Activated naive CD8-positive, alpha-beta T cell treated with anti-CD3 and anti-CD28 coated beads, Interleukin-2, amount 10 ng/mL, durations not matched to agents 7 days and 5 days (primary cell): ENCODE measurements at regions not wholly inside any gene's neighbourhood (a gene's known extent, or its start where the extent isn't known, plus 50 kb on each side); places are given as distances from the start of the nearest gene placed in this dataset.

ENCODE experiments used
- ATAC-seq: fragments of 150-1000 bp; cut with Tn5 transposase; one replicate; pipeline ENCODE4 v1.10.0; 2021; ENCODE audit warnings: low read depth, moderate library complexity
- POLR2A ChIA-PET: fragments of 350-600 bp; sonication (Branson Sonifier 250); formaldehyde crosslinking; loops from one replicate; lab custom pipeline; 2021; ENCODE audit warnings: antibody characterized with exemption; lab: Charles Lee
- DNase-seq: peaks from one replicate; pipeline ENCODE4 v3.0.0; 2021
- H3K27ac Mint-ChIP-seq: one replicate; pipeline ENCODE4 v1.8.0; 2022; ENCODE audit warnings: mild to moderate bottlenecking, mixed read lengths
- H3K27me3 Mint-ChIP-seq: one replicate; pipeline ENCODE4 v1.8.0; 2022; ENCODE audit warnings: mild to moderate bottlenecking, moderate library complexity, mixed read lengths
- H3K36me3 Mint-ChIP-seq: one replicate; pipeline ENCODE4 v1.8.0; 2021; ENCODE audit warnings: mild to moderate bottlenecking, mixed read lengths
- H3K4me1 Mint-ChIP-seq: one replicate; pipeline ENCODE4 v1.8.0; 2021; ENCODE audit warnings: mixed read lengths
- H3K4me3 Mint-ChIP-seq: one replicate; pipeline ENCODE4 v1.8.0; 2022; ENCODE audit warnings: mild to moderate bottlenecking, moderate library complexity, mixed read lengths
- H3K9me3 Mint-ChIP-seq: one replicate; pipeline ENCODE4 v1.8.0; 2021; ENCODE audit warnings: mixed read lengths

DNA sequence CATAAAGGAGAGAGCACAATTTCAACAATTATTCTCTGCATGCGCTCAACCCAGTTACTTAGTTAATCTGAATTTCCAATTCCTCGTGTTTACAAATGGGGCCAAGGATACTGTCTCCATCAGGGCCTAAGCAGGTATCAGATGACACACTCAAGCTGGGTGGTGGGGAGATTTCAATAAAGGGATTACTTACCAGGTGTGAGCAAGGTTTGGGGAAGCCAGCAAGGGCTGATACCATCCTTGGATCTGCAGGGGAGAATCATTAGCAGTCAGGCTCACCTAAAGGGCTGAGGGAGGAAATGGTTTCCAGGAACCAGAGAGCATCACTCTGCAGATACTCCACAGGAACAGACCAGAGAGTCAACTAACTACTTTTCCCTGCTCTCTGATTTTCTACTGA lies 487.1 kb downstream of the NTRK2 start:
- ATAC-seq (no peak), DNase-seq (no peak)
- Mint-ChIP-seq H3K4me3 (no peak overlapping the region), H3K27ac (no peak overlapping the region), H3K4me1 (no peaks in the 10 kb centered on the region), H3K9me3 (no peaks in the 10 kb centered on the region), H3K27me3 (no peaks in the 10 kb centered on the region), H3K36me3 (no peaks in the 10 kb centered on the region)
- POLR2A ChIA-PET = no interaction called here

DNA sequence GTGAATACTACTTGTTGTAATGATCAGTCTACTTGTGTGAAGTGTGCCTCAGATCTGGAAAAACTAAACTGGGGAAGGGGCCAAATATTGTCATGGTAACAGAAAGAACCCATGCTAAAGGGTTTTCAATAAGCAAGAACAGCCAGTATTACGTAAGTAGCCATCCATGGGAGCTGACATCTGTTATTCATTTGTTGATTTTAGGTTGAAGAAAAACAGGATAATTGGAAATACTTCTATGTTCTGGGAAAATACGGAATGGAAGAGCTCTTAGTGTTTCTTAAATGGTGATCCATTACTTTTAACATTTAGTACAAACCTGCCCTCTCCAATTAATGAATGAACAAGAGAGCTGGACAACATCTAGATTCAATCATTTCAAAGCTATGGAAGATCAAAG lies 485.8 kb downstream of the NTRK2 start:
- POLR2A ChIA-PET = no interaction called here
- Mint-ChIP-seq H3K27me3 (no peaks in the 10 kb centered on the region), H3K36me3 (no peaks in the 10 kb centered on the region), H3K4me1 (no peaks in the 10 kb centered on the region), H3K4me3 (no peak overlapping the region), H3K9me3 (no peaks in the 10 kb centered on the region), H3K27ac (no peak overlapping the region)
- ATAC-seq (no peak), DNase-seq (no peak)

DNA sequence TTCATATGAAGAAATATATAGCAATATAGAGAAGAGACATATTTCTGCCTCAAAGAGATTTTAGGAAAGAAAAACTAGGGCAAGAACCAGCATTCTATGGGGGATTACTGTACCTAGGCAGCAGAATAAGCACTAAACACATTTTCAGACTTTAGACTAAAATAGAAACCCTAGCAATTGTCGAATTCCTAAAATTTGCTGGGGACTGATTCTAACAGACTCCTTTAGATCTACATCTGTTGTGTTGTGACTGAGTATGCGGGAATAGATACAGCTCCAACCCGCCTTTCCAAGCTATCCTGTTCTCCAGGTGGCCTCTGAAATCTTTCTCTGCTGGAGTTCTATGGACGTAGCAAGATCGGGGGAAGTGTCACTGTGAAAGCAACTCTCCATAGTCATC lies 482.2 kb downstream of the NTRK2 start:
- Mint-ChIP-seq H3K36me3 (no peaks in the 10 kb centered on the region), H3K4me1 (no peaks in the 10 kb centered on the region), H3K27ac (no peak overlapping the region), H3K4me3 (no peak overlapping the region), H3K9me3 (no peaks in the 10 kb centered on the region), H3K27me3 (no peaks in the 10 kb centered on the region)
- ATAC-seq (no peak), DNase-seq (no peak)
- POLR2A ChIA-PET = no interaction called here

DNA sequence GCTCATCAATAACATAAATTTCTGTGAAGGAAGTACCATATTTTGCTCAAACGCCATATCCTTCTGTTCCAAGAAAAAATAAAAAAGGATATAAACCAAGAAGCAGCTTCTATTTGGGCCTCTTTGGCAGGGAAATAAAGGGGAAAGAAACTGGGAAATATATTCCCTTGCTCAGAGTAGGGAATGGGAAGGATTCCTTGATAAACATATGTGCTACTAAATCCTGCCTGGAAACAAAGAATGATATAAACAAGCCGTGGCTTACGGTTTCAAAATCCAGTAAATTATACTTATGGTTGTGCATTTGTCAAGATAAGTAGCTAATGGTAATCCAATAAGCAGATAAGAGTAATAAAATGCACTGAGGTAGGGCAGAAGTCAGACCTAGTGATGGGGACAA lies 481.6 kb downstream of the NTRK2 start:
- Mint-ChIP-seq H3K27ac (no peak overlapping the region), H3K9me3 (no peaks in the 10 kb centered on the region), H3K4me1 (no peaks in the 10 kb centered on the region), H3K4me3 (no peak overlapping the region), H3K27me3 (no peaks in the 10 kb centered on the region), H3K36me3 (no peaks in the 10 kb centered on the region)
- POLR2A ChIA-PET = no interaction called here
- DNase-seq = no peak
- no peak for ATAC-seq

DNA sequence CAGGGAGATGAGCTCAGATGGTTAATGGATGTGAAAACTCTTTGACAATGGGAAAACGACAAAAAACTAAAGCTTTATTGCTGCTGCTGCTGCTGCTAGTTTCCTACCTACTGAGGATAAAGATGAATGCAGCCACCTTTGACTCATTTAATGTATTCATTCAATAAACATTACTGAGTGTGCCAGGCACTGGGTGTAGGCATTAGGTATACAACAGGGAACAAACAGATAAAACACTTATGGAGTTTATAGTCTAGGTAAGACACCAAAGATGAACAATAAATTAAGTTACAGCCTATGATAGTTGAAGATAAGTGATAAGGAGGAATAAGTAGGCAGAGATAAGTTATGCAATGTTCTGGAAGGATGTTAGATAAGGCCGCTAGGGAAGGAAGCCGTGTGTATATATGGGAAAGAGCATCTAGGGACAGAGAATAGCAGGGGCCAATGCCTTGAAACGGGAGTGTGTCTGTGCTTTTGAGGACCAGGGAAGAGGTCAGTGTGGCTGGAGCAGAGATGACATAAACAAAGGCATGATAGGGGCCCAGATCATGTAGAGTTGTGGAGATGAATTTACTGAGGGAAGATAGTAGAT lies 477.6 kb downstream of the NTRK2 start:
- Mint-ChIP-seq H3K36me3 (no peaks in the 10 kb centered on the region), H3K27ac (no peak overlapping the region)

DNA sequence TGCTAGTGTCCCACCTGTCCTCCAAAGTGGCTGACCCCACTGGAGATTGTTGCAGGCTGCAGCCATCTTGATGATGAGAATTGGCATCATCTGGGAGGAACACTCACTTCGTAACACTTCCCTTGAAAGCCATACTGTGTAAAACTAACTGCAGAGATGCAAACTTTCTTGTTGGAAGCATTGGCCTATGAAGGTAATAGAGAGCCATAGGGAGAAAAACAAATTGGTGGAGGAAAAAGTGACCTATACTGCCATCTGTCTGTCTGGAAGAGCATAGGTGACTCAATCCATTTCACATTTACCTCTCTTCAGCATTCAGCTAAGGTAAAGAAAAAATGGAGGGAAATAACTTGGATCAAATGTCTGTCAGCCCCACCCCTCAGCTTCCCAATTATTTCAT lies 473.4 kb downstream of the NTRK2 start:
- DNase-seq = no peak
- Mint-ChIP-seq H3K4me3 (no peak overlapping the region), H3K9me3 (peaks cover 1% of the 10 kb centered on the region), H3K27ac (no peak overlapping the region), H3K36me3 (no peaks in the 10 kb centered on the region), H3K4me1 (no peaks in the 10 kb centered on the region), H3K27me3 (peaks cover 3% of the 10 kb centered on the region)
- POLR2A ChIA-PET = no interaction called here
- ATAC-seq = no peak

More for the DNA sequence above, 477.6 kb downstream of the NTRK2 start:
- no peaks in the 10 kb centered on the region for H3K27me3 Mint-ChIP-seq
- no peak overlapping the region for H3K4me3 Mint-ChIP-seq
- ATAC-seq (no peak), DNase-seq (no peak)
- H3K4me1 Mint-ChIP-seq = no peaks in the 10 kb centered on the region
- H3K9me3 Mint-ChIP-seq = no peaks in the 10 kb centered on the region
- POLR2A ChIA-PET = no interaction called here

DNA sequence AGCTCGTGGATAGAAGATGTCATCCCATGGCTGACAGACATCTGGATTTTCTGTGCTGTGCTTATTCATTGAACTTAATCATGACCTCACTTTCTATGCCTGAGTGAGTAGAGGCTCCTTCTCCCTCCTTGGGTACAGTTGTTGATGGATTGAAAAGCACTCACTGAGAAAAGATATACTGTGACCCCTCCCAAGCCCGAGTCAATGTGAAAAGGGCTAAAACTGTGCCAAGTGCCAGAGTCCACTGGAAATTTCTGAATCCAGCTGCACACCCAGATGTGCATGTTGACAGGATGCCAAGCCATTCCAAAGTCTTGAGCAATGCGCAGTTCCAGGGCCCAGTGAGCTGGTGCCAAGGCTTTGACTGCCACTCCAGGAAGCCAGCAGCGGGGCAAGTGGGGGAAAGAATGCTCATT lies 473.0 kb downstream of the NTRK2 start:
- POLR2A ChIA-PET = no interaction called here
- H3K27ac Mint-ChIP-seq = no peak overlapping the region
- H3K27me3 Mint-ChIP-seq = peaks cover 3% of the 10 kb centered on the region
- no peak for ATAC-seq
- no peaks in the 10 kb centered on the region for H3K36me3 Mint-ChIP-seq
- no peak for DNase-seq
- H3K4me3 Mint-ChIP-seq = no peak overlapping the region
- peaks cover 1% of the 10 kb centered on the region for H3K9me3 Mint-ChIP-seq
- H3K4me1 Mint-ChIP-seq = no peaks in the 10 kb centered on the region

DNA sequence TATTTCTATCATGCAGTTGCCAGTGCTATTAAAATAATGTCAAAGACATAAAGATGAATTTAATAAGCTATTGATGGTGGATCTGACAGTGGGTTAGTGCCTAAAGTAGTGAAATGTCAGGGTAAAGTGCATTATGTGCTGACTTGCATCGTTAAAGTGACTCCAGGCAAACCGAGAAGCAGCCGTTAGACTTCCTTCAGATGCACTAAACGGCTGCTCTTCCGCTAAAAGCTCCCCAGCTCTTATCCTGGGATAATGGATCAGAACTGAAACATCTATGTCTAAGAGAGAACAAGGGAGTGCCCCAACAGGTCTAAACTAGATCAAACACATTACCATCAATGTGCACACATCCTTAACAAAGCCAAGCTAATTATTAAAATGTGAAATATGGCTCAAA lies 468.2 kb downstream of the NTRK2 start:
- DNase-seq = no peak
- H3K27ac Mint-ChIP-seq = no peak overlapping the region
- H3K9me3 Mint-ChIP-seq = peaks cover 1% of the 10 kb centered on the region
- H3K4me1 Mint-ChIP-seq = no peaks in the 10 kb centered on the region
- no peak for ATAC-seq
- peaks cover 3% of the 10 kb centered on the region for H3K27me3 Mint-ChIP-seq
- H3K36me3 Mint-ChIP-seq = no peaks in the 10 kb centered on the region
- no peak overlapping the region for H3K4me3 Mint-ChIP-seq
- POLR2A ChIA-PET = no interaction called here

DNA sequence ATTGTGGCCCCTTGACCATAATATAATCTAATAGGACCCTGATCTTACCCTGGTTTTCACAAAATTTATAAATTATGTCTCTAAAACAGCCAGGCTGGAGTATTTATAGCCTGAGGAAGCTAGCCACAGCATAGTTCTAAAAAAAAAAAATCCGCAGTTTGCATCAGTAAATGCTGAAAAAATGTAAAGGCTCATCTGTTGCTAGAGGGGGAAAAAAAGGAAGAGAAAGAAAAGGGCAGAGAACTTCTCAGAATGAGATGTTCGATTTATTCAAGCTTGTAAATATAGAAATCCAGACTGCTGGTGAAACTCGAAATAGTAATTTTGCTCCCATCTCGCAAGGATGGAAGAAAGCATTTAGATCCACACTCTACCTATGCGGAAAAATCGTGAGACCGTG lies 467.5 kb downstream of the NTRK2 start:
- no peaks in the 10 kb centered on the region for H3K36me3 Mint-ChIP-seq
- peaks cover 3% of the 10 kb centered on the region for H3K27me3 Mint-ChIP-seq
- H3K4me3 Mint-ChIP-seq = no peak overlapping the region
- ATAC-seq = no peak
- H3K27ac Mint-ChIP-seq = no peak overlapping the region
- peaks cover 1% of the 10 kb centered on the region for H3K9me3 Mint-ChIP-seq
- POLR2A ChIA-PET = no interaction called here
- no peak for DNase-seq
- no peaks in the 10 kb centered on the region for H3K4me1 Mint-ChIP-seq

DNA sequence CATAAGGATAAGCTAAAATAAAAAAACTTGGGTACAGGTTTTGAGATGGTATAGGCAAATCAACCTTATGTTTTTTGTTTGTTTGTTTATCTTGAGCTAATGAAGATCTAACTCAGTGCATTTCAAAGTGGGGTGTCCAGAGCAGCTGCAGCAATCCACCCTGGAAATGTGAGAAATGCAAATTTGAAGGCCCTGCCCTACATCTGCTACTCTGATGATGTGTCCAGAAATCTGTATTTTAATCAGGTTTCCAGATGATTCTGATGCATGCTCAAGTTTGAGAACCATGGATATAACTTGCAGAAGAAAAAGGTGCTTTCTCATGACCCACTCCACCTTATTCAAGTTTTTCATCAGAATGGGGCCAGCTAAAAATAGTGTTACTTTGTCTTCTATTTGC lies 467.0 kb downstream of the NTRK2 start:
- no peak for DNase-seq
- no peak overlapping the region for H3K4me3 Mint-ChIP-seq
- H3K27ac Mint-ChIP-seq = no peak overlapping the region
- peaks cover 3% of the 10 kb centered on the region for H3K27me3 Mint-ChIP-seq
- no peaks in the 10 kb centered on the region for H3K36me3 Mint-ChIP-seq
- H3K4me1 Mint-ChIP-seq = no peaks in the 10 kb centered on the region
- H3K9me3 Mint-ChIP-seq = peaks cover 1% of the 10 kb centered on the region
- ATAC-seq = no peak
- POLR2A ChIA-PET = no interaction called here

DNA sequence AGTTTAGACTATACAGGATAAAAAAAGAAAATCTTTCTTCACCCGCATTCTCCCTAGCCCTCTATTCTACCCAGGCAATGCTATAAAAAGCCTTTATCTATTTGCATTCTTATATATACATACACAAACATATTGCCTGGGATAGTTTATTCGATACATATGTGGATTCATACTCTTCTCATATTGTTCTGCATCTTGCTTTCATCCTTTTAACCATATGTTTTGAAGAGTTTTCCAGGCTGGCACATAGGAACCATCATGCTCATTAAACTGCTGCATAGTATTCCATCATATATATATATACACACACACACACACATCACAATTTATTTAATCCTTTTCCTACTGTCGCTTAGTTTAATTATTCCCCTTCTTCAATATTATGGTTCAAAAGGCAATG lies 461.2 kb downstream of the NTRK2 start:
- H3K27me3 Mint-ChIP-seq = no peaks in the 10 kb centered on the region
- no peaks in the 10 kb centered on the region for H3K36me3 Mint-ChIP-seq
- ATAC-seq (no peak), DNase-seq (no peak)
- H3K4me3 Mint-ChIP-seq = no peak overlapping the region
- no peaks in the 10 kb centered on the region for H3K9me3 Mint-ChIP-seq
- no peak overlapping the region for H3K27ac Mint-ChIP-seq
- POLR2A ChIA-PET = no interaction called here
- H3K4me1 Mint-ChIP-seq = no peaks in the 10 kb centered on the region

DNA sequence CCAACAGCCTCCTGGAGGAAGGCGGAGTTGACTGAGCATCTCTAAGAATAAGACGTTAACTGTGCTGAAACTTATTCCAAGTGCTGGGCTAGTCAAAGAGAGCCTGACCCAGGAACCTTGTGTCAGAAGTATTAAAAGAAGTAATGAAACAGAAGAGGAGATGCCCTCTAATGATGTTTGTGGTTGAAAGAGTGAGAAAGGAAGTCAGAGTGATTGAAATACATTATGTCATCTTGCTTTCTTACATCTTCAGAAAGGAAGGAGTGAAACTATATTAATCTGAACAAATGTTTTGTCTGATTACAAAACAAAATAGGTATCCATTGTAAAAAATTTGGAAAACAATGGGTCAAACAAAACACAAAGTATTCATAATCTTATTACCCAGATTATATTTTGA lies 460.7 kb downstream of the NTRK2 start:
- no peaks in the 10 kb centered on the region for H3K36me3 Mint-ChIP-seq
- H3K27me3 Mint-ChIP-seq = no peaks in the 10 kb centered on the region
- no peak overlapping the region for H3K4me3 Mint-ChIP-seq
- no peaks in the 10 kb centered on the region for H3K9me3 Mint-ChIP-seq
- DNase-seq = no peak
- ATAC-seq = no peak
- H3K4me1 Mint-ChIP-seq = no peaks in the 10 kb centered on the region
- POLR2A ChIA-PET = no interaction called here
- no peak overlapping the region for H3K27ac Mint-ChIP-seq

DNA sequence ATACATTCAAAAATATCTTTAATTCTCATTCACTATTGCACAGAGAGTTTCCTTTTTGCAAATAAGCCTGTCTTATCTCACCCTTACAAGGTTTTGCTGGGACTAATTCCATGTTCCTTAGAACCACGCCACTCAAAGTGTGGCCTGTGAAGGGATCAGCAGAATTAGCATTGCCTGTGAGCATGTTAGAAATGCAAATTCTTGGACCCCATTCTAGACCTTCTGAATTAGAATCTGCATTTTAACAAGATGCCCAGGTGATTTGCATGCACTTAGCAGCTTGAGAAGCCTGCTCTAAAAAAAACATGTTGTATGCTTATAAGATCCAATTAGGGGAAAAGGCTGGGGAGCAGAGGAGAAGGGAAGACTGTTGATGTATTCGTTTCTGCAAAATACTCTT lies 460.0 kb downstream of the NTRK2 start:
- no peak for DNase-seq
- Mint-ChIP-seq H3K27ac (no peak overlapping the region), H3K9me3 (no peaks in the 10 kb centered on the region), H3K27me3 (no peaks in the 10 kb centered on the region), H3K4me3 (no peak overlapping the region), H3K4me1 (no peaks in the 10 kb centered on the region), H3K36me3 (no peaks in the 10 kb centered on the region)
- ATAC-seq = no peak
- POLR2A ChIA-PET = no interaction called here

DNA sequence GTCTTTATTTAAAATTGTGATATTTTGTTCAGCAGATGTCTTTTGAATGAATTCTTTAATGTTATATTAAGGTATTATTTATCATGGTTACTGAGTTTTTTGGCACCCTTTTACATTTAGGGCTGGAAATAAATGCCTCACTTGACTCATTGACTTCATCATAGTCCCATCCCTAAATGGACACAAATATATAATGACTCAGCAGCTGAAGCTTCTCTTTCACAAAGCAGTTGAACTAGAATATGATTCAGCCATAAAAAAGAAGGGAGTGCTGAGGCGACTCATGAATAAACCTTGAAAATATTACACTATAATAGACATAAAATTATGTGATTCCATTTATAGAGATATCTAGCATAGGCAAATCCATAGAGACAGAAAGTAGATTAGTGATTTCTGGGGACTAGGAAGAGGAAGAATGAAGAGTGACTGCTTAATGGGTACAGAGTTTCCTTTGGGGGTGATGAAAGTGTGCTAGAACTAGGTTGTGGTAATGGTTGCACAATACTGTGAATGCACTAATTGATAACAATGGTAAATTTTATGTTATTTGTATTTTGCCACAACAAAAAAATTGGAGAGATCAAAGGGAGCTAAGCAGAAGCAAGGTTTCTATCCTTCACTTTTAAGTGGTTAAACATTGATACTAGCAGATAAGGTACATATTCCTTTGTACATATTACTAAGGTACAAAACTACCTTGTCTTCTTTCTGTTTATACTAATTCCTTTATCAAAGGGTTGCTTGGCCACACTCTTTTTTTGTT lies 449.6 kb downstream of the NTRK2 start:
- no peak for DNase-seq
- Mint-ChIP-seq H3K4me1 (no peaks in the 10 kb centered on the region), H3K36me3 (no peaks in the 10 kb centered on the region), H3K27ac (no peak overlapping the region), H3K27me3 (peaks cover 5% of the 10 kb centered on the region), H3K4me3 (no peak overlapping the region), H3K9me3 (no peaks in the 10 kb centered on the region)
- ATAC-seq = no peak
- POLR2A ChIA-PET = no interaction called here
